ENCODE measurements at regions not wholly inside any gene's neighbourhood (a gene's known extent, or its start where the extent isn't known, plus 50 kb on each side); places are given as distances from the start of the nearest gene placed in this dataset.
"Not testable (repeated sequence)": the region's sequence is repeated elsewhere in the genome, so short reads cannot be mapped to it uniquely, and the experiment has no call there.

GRCh38 chr5:154686490-154686889, 68.7 kb upstream of the LARP1 start:
- no peak for DNase-seq
- H3K27ac Mint-ChIP-seq = no peak overlapping the region
- peaks cover 5 to 15% (median 7%) of the 10 kb centered on the region in 3 donors for H3K4me1 Mint-ChIP-seq
- no peak overlapping the region for H3K4me3 Mint-ChIP-seq
- no peaks in the 10 kb centered on the region for H3K9me3 Mint-ChIP-seq
- no peak overlapping the region for H3K27ac ChIP-seq (ENCODE audit: low read depth, low read length)
- H3K36me3 ChIP-seq (ENCODE audit: insufficient read depth, low read length) = no peaks in the 10 kb centered on the region
- no peaks in the 10 kb centered on the region for H3K27me3 ChIP-seq (ENCODE audit: insufficient read depth, low read length, poor library complexity, severe bottlenecking)
- H3K4me1 ChIP-seq (ENCODE audit: insufficient read depth, low read length) = peaks cover 6% of the 10 kb centered on the region
- ChIA-PET POLR2A (no interaction called here), CTCF (no interaction called here)
- no peak overlapping the region for H3K4me3 ChIP-seq (ENCODE audit: low read length)
- H3K9me3 ChIP-seq (ENCODE audit: low read length) = no peaks in the 10 kb centered on the region
- H3K36me3 Mint-ChIP-seq = no peaks in the 10 kb centered on the region
- H3K27me3 Mint-ChIP-seq = peaks cover 5 to 11% of the 10 kb centered on the region in 2 donors

GRCh38 chr5:154683101-154683880, 71.9 kb upstream of the LARP1 start:
- H3K27ac Mint-ChIP-seq = peak overlapping the region in 4 of 8 donors; percentile 13 to 85 (median 74)
- CTCF ChIA-PET = interaction anchor here (1.0 to 1.6 kb wide), 3 partner anchors 9 to 36 kb away, joined by 3 to 5 read pairs (median 3); no protein-coding TSS in a partner anchor

GRCh38 chr5:154679501-154679900, 75.7 kb upstream of the LARP1 start:
- no peak for DNase-seq
- Mint-ChIP-seq H3K27me3 (peaks cover 0 to 2% of the 10 kb centered on the region in 2 donors), H3K36me3 (no peaks in the 10 kb centered on the region), H3K4me3 (no peak overlapping the region), H3K9me3 (no peaks in the 10 kb centered on the region), H3K4me1 (peaks cover 5 to 15% (median 7%) of the 10 kb centered on the region in 3 donors), H3K27ac (no peak overlapping the region)
- Histone ChIP-seq H3K27me3 (ENCODE audit: insufficient read depth, low read length, poor library complexity, severe bottlenecking) (no peaks in the 10 kb centered on the region), H3K9me3 (ENCODE audit: low read length) (no peaks in the 10 kb centered on the region), H3K27ac (ENCODE audit: low read depth, low read length) (no peak overlapping the region), H3K36me3 (ENCODE audit: insufficient read depth, low read length) (no peaks in the 10 kb centered on the region), H3K4me1 (ENCODE audit: insufficient read depth, low read length) (peaks cover 6% of the 10 kb centered on the region), H3K4me3 (ENCODE audit: low read length) (no peak overlapping the region)
- ChIA-PET POLR2A (no interaction called here), CTCF (no interaction called here)

More at GRCh38 chr5:154683101-154683880, 71.9 kb upstream of the LARP1 start:
- H3K4me3 Mint-ChIP-seq = peak overlapping the region; percentile 53 to 83 (median 70)
- Histone ChIP-seq H3K27ac (ENCODE audit: low read depth, low read length) (peak overlapping the region; percentile 57), H3K4me1 (ENCODE audit: insufficient read depth, low read length) (peaks cover 6% of the 10 kb centered on the region), H3K4me3 (ENCODE audit: low read length) (peak overlapping the region; percentile 55), H3K9me3 (ENCODE audit: low read length) (no peaks in the 10 kb centered on the region), H3K36me3 (ENCODE audit: insufficient read depth, low read length) (no peaks in the 10 kb centered on the region), H3K27me3 (ENCODE audit: insufficient read depth, low read length, poor library complexity, severe bottlenecking) (no peaks in the 10 kb centered on the region)
- H3K36me3 Mint-ChIP-seq = no peaks in the 10 kb centered on the region
- DNase-seq = no peak
- no peaks in the 10 kb centered on the region for H3K9me3 Mint-ChIP-seq
- peaks cover 5 to 15% (median 7%) of the 10 kb centered on the region in 3 donors for H3K4me1 Mint-ChIP-seq
- POLR2A ChIA-PET = no interaction called here
- peaks cover 5 to 6% of the 10 kb centered on the region in 2 donors for H3K27me3 Mint-ChIP-seq

GRCh38 chr5:154677921-154678320, 77.3 kb upstream of the LARP1 start:
- Mint-ChIP-seq H3K4me1 (peaks cover 0 to 4% (median 0%) of the 10 kb centered on the region in 3 donors), H3K36me3 (no peaks in the 10 kb centered on the region), H3K9me3 (no peaks in the 10 kb centered on the region), H3K27me3 (peaks cover 0 to 2% of the 10 kb centered on the region in 2 donors), H3K4me3 (no peak overlapping the region), H3K27ac (no peak overlapping the region)
- no peak for DNase-seq
- Histone ChIP-seq H3K9me3 (ENCODE audit: low read length) (no peaks in the 10 kb centered on the region), H3K27ac (ENCODE audit: low read depth, low read length) (no peak overlapping the region), H3K4me1 (ENCODE audit: insufficient read depth, low read length) (peaks cover under 1% of the 10 kb centered on the region), H3K36me3 (ENCODE audit: insufficient read depth, low read length) (no peaks in the 10 kb centered on the region), H3K4me3 (ENCODE audit: low read length) (no peak overlapping the region), H3K27me3 (ENCODE audit: insufficient read depth, low read length, poor library complexity, severe bottlenecking) (no peaks in the 10 kb centered on the region)
- CTCF ChIA-PET = no interaction called here
- POLR2A ChIA-PET = no interaction called here

GRCh38 chr5:154676508-154676907, 78.7 kb upstream of the LARP1 start:
- Histone ChIP-seq H3K27ac (ENCODE audit: low read depth, low read length) (no peak overlapping the region), H3K4me1 (ENCODE audit: insufficient read depth, low read length) (no peaks in the 10 kb centered on the region), H3K36me3 (ENCODE audit: insufficient read depth, low read length) (no peaks in the 10 kb centered on the region), H3K9me3 (ENCODE audit: low read length) (no peaks in the 10 kb centered on the region), H3K27me3 (ENCODE audit: insufficient read depth, low read length, poor library complexity, severe bottlenecking) (no peaks in the 10 kb centered on the region), H3K4me3 (ENCODE audit: low read length) (no peak overlapping the region)
- no peak for DNase-seq
- Mint-ChIP-seq H3K9me3 (no peaks in the 10 kb centered on the region), H3K27me3 (no peaks in the 10 kb centered on the region), H3K36me3 (no peaks in the 10 kb centered on the region), H3K4me3 (no peak overlapping the region), H3K4me1 (no peaks in the 10 kb centered on the region), H3K27ac (no peak overlapping the region)
- ChIA-PET POLR2A (no interaction called here), CTCF (no interaction called here)

GRCh38 chr5:154674029-154674428, 81.1 kb upstream of the LARP1 start:
- peaks cover 0 to under 1% (median 0%) of the 10 kb centered on the region in 3 donors for H3K36me3 Mint-ChIP-seq
- CTCF ChIA-PET = interaction anchor here (0.9 to 1.5 kb wide), 2 partner anchors 9 to 24 kb away, joined by 3 read pairs; no protein-coding TSS in a partner anchor
- peak overlapping the region in 1 of 8 donors; percentile 74 for H3K27ac Mint-ChIP-seq

GRCh38 chr5:154673506-154673905, 81.7 kb upstream of the LARP1 start:
- Mint-ChIP-seq H3K36me3 (peaks cover 0 to 6% (median 0%) of the 10 kb centered on the region in 3 donors), H3K27ac (no peak overlapping the region), H3K9me3 (peaks cover 0 to 5% (median 0%) of the 10 kb centered on the region in 5 donors), H3K4me1 (no peaks in the 10 kb centered on the region), H3K27me3 (no peaks in the 10 kb centered on the region), H3K4me3 (no peak overlapping the region)
- ChIA-PET POLR2A (no interaction called here), CTCF (no interaction called here)
- H3K27ac ChIP-seq (ENCODE audit: low read depth, low read length) = no peak overlapping the region
- no peaks in the 10 kb centered on the region for H3K9me3 ChIP-seq (ENCODE audit: low read length)
- H3K36me3 ChIP-seq (ENCODE audit: insufficient read depth, low read length) = no peaks in the 10 kb centered on the region
- DNase-seq = no peak
- no peaks in the 10 kb centered on the region for H3K4me1 ChIP-seq (ENCODE audit: insufficient read depth, low read length)
- no peak overlapping the region for H3K4me3 ChIP-seq (ENCODE audit: low read length)
- H3K27me3 ChIP-seq (ENCODE audit: insufficient read depth, low read length, poor library complexity, severe bottlenecking) = no peaks in the 10 kb centered on the region

More at GRCh38 chr5:154674029-154674428, 81.1 kb upstream of the LARP1 start:
- no peaks in the 10 kb centered on the region for H3K9me3 ChIP-seq (ENCODE audit: low read length)
- no peak for DNase-seq
- H3K36me3 ChIP-seq (ENCODE audit: insufficient read depth, low read length) = no peaks in the 10 kb centered on the region
- H3K4me1 ChIP-seq (ENCODE audit: insufficient read depth, low read length) = no peaks in the 10 kb centered on the region
- no peaks in the 10 kb centered on the region for H3K27me3 ChIP-seq (ENCODE audit: insufficient read depth, low read length, poor library complexity, severe bottlenecking)
- Mint-ChIP-seq H3K4me1 (no peaks in the 10 kb centered on the region), H3K9me3 (peaks cover 0 to under 1% (median 0%) of the 10 kb centered on the region in 5 donors), H3K27me3 (no peaks in the 10 kb centered on the region), H3K4me3 (no peak overlapping the region)
- POLR2A ChIA-PET = no interaction called here
- H3K27ac ChIP-seq (ENCODE audit: low read depth, low read length) = no peak overlapping the region
- H3K4me3 ChIP-seq (ENCODE audit: low read length) = no peak overlapping the region

- H3K27me3 ChIP-seq (ENCODE audit: insufficient read depth, low read length, poor library complexity, severe bottlenecking); H3K9me3 ChIP-seq (ENCODE audit: low read length); DNase-seq; H3K27me3 Mint-ChIP-seq; H3K4me1 ChIP-seq (ENCODE audit: insufficient read depth, low read length); H3K4me3 Mint-ChIP-seq; H3K36me3 ChIP-seq (ENCODE audit: insufficient read depth, low read length); POLR2A ChIA-PET; H3K27ac Mint-ChIP-seq; H3K4me3 ChIP-seq (ENCODE audit: low read length); H3K4me1 Mint-ChIP-seq; H3K27ac ChIP-seq (ENCODE audit: low read depth, low read length): not testable (repeated sequence)
- CTCF ChIA-PET = interaction anchor here (1.0 kb wide), 1 partner anchor 20 kb away, joined by 4 read pairs; no protein-coding TSS in a partner anchor
- Mint-ChIP-seq H3K36me3 (peaks cover 0 to 18% (median under 1%) of the 10 kb centered on the region in 3 donors), H3K9me3 (peaks cover 0 to 18% (median 14%) of the 10 kb centered on the region in 5 donors)
Observed at GRCh38 chr5:154669913-154670312, 85.3 kb upstream of the LARP1 start.
